Lung (tissue), 11 donors: ENCODE measurements at regions not wholly inside any gene's neighbourhood (a gene's known extent, or its start where the extent isn't known, plus 50 kb on each side); places are given as distances from the start of the nearest gene placed in this dataset.
A peak's percentile ranks its signal among the peaks of the same experiment; 100 is the strongest.

Experiments used
- ATAC-seq: fragments of 200-7000 bp; cut with Tn5 transposase; one replicate; pipeline ENCODE4 v1.9.1; 2020; ENCODE audit warnings: moderate number of reproducible peaks; ENCODE audit not compliant: insufficient read depth, low FRiP score
- DNase-seq, 3 donors: peaks; one replicate each; pipeline ENCODE4 v3.0.0-alpha.2; 2013 to 2017
- H3K27ac ChIP-seq, 2 donors: one replicate each; pipeline ENCODE4 v1.5.1; 2013; ENCODE audit warnings: mild to moderate bottlenecking in 2 of 2, moderate library complexity in 2 of 2, control low read depth in 1 of 2, inconsistent platforms in 1 of 2, low read depth in 1 of 2, low read length in 1 of 2
- H3K27me3 ChIP-seq, 3 donors: one replicate each; pipeline ENCODE4 v1.5.1; 2013; ENCODE audit warnings: low read length in 2 of 3; ENCODE audit not compliant: control insufficient read depth in 3 of 3, insufficient read depth in 3 of 3
- H3K36me3 ChIP-seq, 4 donors: one replicate each; pipeline ENCODE4 v1.5.1; 2013; ENCODE audit warnings: low read length in 4 of 4, mild to moderate bottlenecking in 1 of 4, moderate library complexity in 1 of 4; ENCODE audit not compliant: control insufficient read depth in 4 of 4, insufficient read depth in 4 of 4
- H3K4me1 ChIP-seq, 5 donors: one replicate each; pipeline ENCODE4 v1.5.1; 2013; ENCODE audit warnings: low read length in 5 of 5, mild to moderate bottlenecking in 2 of 5, moderate library complexity in 1 of 5; ENCODE audit not compliant: control insufficient read depth in 5 of 5, insufficient read depth in 5 of 5
- H3K4me3 ChIP-seq: one replicate; pipeline ENCODE4 v1.5.1; 2013; ENCODE audit warnings: mild to moderate bottlenecking, control low read depth, moderate library complexity
- H3K9ac ChIP-seq, 2 donors: one replicate each; pipeline ENCODE4 v1.5.1; 2013; ENCODE audit warnings: low read length in 2 of 2, control low read depth in 1 of 2; ENCODE audit not compliant: insufficient read depth in 1 of 2
- H3K9me3 ChIP-seq, 4 donors: one replicate each; pipeline ENCODE4 v1.5.1; 2013; ENCODE audit warnings: low read length in 3 of 4, mild to moderate bottlenecking in 1 of 4, moderate library complexity in 1 of 4; ENCODE audit not compliant: control insufficient read depth in 4 of 4, insufficient read depth in 3 of 4
- WGBS, 2 donors: extraction: QIAGEN DNeasy Blood & Tissue Kit; methylation state at CpG; one replicate each; pipeline ENCODE4 v1.1.7; 2013; 5-methylcytosine and 5-hydroxymethylcytosine counted together
- TF ChIP-seq, protein P1 (sequence below): IDR thresholded peaks from 2 replicates; pipeline ENCODE4 v1.5.1; 2012; ENCODE audit warnings: mild to moderate bottlenecking; ENCODE audit errors: control extremely low read depth, extremely low read depth
- donor health status: control.
- donor health status: control.
- donor health status: Bipolar disorder and iron deficiency.
- donor health status: healthy.
- donor health status: DM: yes; HTN: yes; CAD: no.

DNA sequence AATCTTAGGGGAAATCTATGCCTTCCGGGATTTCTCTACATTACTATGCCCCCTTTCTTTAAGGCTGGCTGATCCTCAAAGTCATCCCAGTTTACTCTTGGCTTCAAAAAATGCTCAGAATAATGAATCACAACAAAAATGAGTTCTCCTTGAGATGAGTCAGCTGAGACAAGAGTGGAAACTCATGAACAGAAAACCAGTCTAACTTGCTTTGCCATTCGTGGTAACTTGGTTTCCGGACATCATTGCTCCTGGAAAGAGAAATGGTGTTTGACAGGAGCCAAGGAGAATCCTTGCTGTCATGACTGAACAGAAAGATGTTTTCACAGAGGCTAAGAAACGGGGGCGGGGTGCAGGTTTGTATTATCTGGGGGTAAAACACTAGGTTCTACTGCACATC is 435.6 kb upstream of the DYNLRB2 start:
- TF ChIP-seq, protein P1, sequence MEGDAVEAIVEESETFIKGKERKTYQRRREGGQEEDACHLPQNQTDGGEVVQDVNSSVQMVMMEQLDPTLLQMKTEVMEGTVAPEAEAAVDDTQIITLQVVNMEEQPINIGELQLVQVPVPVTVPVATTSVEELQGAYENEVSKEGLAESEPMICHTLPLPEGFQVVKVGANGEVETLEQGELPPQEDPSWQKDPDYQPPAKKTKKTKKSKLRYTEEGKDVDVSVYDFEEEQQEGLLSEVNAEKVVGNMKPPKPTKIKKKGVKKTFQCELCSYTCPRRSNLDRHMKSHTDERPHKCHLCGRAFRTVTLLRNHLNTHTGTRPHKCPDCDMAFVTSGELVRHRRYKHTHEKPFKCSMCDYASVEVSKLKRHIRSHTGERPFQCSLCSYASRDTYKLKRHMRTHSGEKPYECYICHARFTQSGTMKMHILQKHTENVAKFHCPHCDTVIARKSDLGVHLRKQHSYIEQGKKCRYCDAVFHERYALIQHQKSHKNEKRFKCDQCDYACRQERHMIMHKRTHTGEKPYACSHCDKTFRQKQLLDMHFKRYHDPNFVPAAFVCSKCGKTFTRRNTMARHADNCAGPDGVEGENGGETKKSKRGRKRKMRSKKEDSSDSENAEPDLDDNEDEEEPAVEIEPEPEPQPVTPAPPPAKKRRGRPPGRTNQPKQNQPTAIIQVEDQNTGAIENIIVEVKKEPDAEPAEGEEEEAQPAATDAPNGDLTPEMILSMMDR = no peak
- Histone ChIP-seq H3K27me3 (no peaks in the 10 kb centered on the region), H3K4me3 (no peak overlapping the region), H3K27ac (no peak overlapping the region), H3K36me3 (no peaks in the 10 kb centered on the region), H3K4me1 (peaks cover 0 to 4% (median 0%) of the 10 kb centered on the region in 5 donors), H3K9ac (no peak overlapping the region), H3K9me3 (no peaks in the 10 kb centered on the region)
- 75 to 85% methylated on average over 5 of the region's 5 CpGs for WGBS, 2 donors
- DNase-seq (no peak), ATAC-seq (no peak)

DNA sequence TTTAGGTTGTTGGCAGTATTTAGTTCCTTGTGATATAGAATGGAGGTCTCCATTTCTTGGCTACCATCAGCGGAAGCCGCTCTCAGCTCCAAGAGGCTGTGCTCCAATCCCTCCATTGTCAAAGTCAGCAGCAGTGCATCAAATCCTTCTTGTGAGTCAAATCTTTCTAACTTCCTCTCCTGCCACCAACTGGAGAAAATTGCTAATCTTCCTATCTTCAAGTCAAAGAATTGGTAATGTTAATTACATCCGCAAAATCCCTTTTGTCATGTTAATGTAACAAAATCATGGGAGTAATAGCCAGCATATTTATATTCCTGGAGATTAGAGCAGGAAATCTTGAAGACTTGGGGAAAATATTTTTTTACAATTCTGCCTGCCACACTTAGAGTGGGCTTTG is 436.4 kb upstream of the DYNLRB2 start:
- no peaks in the 10 kb centered on the region for H3K9me3 ChIP-seq
- peaks cover 0 to 4% (median 0%) of the 10 kb centered on the region in 5 donors for H3K4me1 ChIP-seq
- no peak overlapping the region for H3K27ac ChIP-seq
- DNase-seq = peak in 1 of 3 donors; percentile 51
- 91 to 94% methylated on average over 3 of the region's 3 CpGs for WGBS, 2 donors
- no peaks in the 10 kb centered on the region for H3K27me3 ChIP-seq
- TF ChIP-seq, protein P1 = no peak
- no peak for ATAC-seq
- H3K36me3 ChIP-seq = no peaks in the 10 kb centered on the region
- H3K9ac ChIP-seq = no peak overlapping the region
- no peak overlapping the region for H3K4me3 ChIP-seq

DNA sequence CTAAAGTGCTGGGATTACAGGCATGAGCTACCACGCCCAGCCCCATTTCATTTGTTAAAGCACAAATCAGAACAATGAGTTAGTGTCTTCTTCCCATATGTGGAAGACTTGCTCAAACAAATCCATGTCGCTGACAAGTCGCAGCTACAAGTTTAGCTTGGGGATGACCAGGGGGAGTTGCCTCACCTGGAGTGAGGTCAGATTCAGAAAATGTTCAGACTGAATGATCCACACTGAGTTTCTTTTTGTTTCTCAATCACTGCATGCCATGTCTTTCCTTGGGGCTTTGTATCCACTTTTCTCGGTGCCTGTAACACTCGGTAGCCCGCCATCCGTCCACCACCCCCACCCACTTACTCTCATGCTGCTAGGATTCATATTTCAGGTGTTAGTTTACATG is 437.3 kb upstream of the DYNLRB2 start:
- 84 to 86% methylated on average over 7 of the region's 7 CpGs for WGBS, 2 donors
- DNase-seq (no peak), ATAC-seq (no peak)
- TF ChIP-seq, protein P1 = no peak
- Histone ChIP-seq H3K9me3 (no peaks in the 10 kb centered on the region), H3K27ac (no peak overlapping the region), H3K36me3 (no peaks in the 10 kb centered on the region), H3K9ac (no peak overlapping the region), H3K27me3 (no peaks in the 10 kb centered on the region), H3K4me1 (peaks cover 0 to 4% (median 0%) of the 10 kb centered on the region in 5 donors), H3K4me3 (no peak overlapping the region)

DNA sequence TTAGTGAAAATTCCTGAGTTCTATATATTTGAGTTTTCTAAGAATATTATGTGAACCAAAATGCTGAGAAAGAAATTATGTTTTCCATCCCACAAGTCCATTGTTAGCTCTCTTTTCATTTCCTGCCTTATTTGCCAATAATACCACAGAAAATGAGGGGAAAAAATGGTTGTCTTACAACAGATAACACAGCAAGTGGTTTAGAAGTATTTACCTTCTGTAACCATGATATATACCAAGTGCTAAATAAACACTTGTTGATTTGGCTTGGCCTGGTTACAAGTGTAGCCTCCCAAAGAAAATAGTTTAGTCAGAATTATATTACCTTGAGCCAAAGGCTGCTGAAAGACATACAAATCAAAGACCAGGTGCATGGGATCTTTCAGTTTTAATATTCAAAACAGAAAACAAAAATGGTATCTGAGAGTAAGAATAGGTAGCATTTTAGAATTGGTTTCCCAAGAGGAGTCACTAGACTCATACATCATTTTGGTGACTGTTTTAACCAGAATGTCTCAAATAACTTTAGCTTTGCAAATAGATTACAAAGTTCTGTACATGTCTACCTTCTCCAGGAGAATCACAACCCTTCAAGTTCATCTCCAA is 439.8 kb upstream of the DYNLRB2 start:
- Histone ChIP-seq H3K4me3 (no peak overlapping the region), H3K27ac (no peak overlapping the region), H3K9ac (no peak overlapping the region), H3K4me1 (peaks cover 0 to 4% (median 0%) of the 10 kb centered on the region in 5 donors), H3K36me3 (no peaks in the 10 kb centered on the region), H3K27me3 (no peaks in the 10 kb centered on the region), H3K9me3 (peaks cover 0 to 9% (median 2%) of the 10 kb centered on the region in 4 donors)
- DNase-seq (no peak), ATAC-seq (no peak)
- TF ChIP-seq, protein P1 = no peak
